IMR-90 (cell line): ENCODE measurements at regions not wholly inside any gene's neighbourhood (a gene's known extent, or its start where the extent isn't known, plus 50 kb on each side); places are given as distances from the start of the nearest gene placed in this dataset.

ENCODE experiments used
- ATAC-seq: fragments of 200-7000 bp; cut with Tn5 transposase; 2 replicates; pipeline ENCODE4 v1.9.1; 2020; ENCODE audit warnings: low read depth, mild to moderate bottlenecking, moderate library complexity
- BruUV-seq: library from RNA; stranded (reverse); fragments of 400-500 nt; replicated peaks from 2 replicates; lab custom pipeline; 2021; lab: Mats Ljungman, UMichigan
- CTCF ChIA-PET: fragments of 300-600 bp; formaldehyde crosslinking; extraction: SDS; loops from one replicate; lab custom pipeline; 2021; ENCODE audit warnings: antibody characterized with exemption; lab: Yijun Ruan, JAX
- POLR2A ChIA-PET: fragments of 300-600 bp; sonication (Branson Sonifier 250); formaldehyde crosslinking; loops from one replicate; lab custom pipeline; 2022; ENCODE audit warnings: antibody characterized with exemption; ENCODE audit not compliant: unreplicated experiment; lab: Charles Lee
- DNase-seq: peaks from one replicate; pipeline ENCODE4 v3.0.0; 2013
- H2AFZ ChIP-seq: replicated peaks from 2 replicates; pipeline ENCODE3; 2013; ENCODE audit warnings: low read length, mild to moderate bottlenecking; ENCODE audit not compliant: poor library complexity
- H2AK5ac ChIP-seq: 2 replicates; pipeline ENCODE4 v1.6.1; 2013; ENCODE audit warnings: low read depth, low read length, inconsistent platforms
- H2AK9ac ChIP-seq: replicated peaks from 2 replicates; pipeline ENCODE3; 2013; ENCODE audit warnings: mild to moderate bottlenecking, low read depth, low read length, moderate library complexity; ENCODE audit not compliant: poor library complexity
- H2BK120ac ChIP-seq: 2 replicates; pipeline ENCODE4 v1.6.1; 2013; ENCODE audit warnings: low read depth, low read length, inconsistent platforms
- H2BK15ac ChIP-seq: 3 replicates; pipeline ENCODE4 v1.6.1; 2013; ENCODE audit warnings: low read depth, low read length, inconsistent platforms
- H2BK20ac ChIP-seq: 2 replicates; pipeline ENCODE4 v1.6.1; 2013; ENCODE audit warnings: low read depth, mild to moderate bottlenecking, inconsistent platforms, low read length, moderate library complexity
- H2BK5ac ChIP-seq: 2 replicates; pipeline ENCODE4 v1.6.1; 2013; ENCODE audit warnings: mild to moderate bottlenecking, low read depth, low read length, inconsistent platforms; ENCODE audit not compliant: poor library complexity, severe bottlenecking
- H3K14ac ChIP-seq: replicated peaks from 2 replicates; pipeline ENCODE4 v1.6.1; 2013; ENCODE audit warnings: low read depth, low read length, inconsistent platforms
- H3K18ac ChIP-seq: 2 replicates; pipeline ENCODE4 v1.6.1; 2013; ENCODE audit warnings: low read depth, low read length, control low read depth
- H3K23ac ChIP-seq: 2 replicates; pipeline ENCODE4 v1.6.1; 2013; ENCODE audit warnings: low read depth, low read length, inconsistent platforms
- H3K27ac ChIP-seq: 2 replicates; pipeline ENCODE4 v1.5.1; 2013; ENCODE audit warnings: mild to moderate bottlenecking, control low read depth, low read length; ENCODE audit not compliant: insufficient read depth
- H3K27me3 ChIP-seq: 2 replicates; pipeline ENCODE4 v1.6.1; 2013; ENCODE audit warnings: low read length; ENCODE audit not compliant: control insufficient read depth, insufficient read depth
- H3K36me3 ChIP-seq: 2 replicates; pipeline ENCODE4 v1.6.1; 2013; ENCODE audit warnings: low read length, mixed read lengths; ENCODE audit not compliant: control insufficient read depth, insufficient read depth
- H3K4ac ChIP-seq: 2 replicates; pipeline ENCODE4 v1.6.1; 2013; ENCODE audit warnings: low read depth, low read length, inconsistent platforms
- H3K4me1 ChIP-seq: 2 replicates; pipeline ENCODE4 v1.6.1; 2013; ENCODE audit warnings: low read length, mixed read lengths; ENCODE audit not compliant: control insufficient read depth, insufficient read depth
- H3K4me2 ChIP-seq: 2 replicates; pipeline ENCODE4 v1.6.1; 2013; ENCODE audit warnings: low read depth, mild to moderate bottlenecking, control low read depth, low read length, moderate library complexity
- H3K4me3 ChIP-seq: 2 replicates; pipeline ENCODE4 v1.5.1; 2013; ENCODE audit warnings: low read depth, mild to moderate bottlenecking, control low read depth, low read length, moderate library complexity; ENCODE audit not compliant: insufficient read depth
- H3K56ac ChIP-seq: 2 replicates; pipeline ENCODE4 v1.6.1; 2013; ENCODE audit warnings: low read length, inconsistent platforms; ENCODE audit not compliant: insufficient read depth; ENCODE audit errors: extremely low read depth
- H3K79me1 ChIP-seq, 2 experiments: 2 replicates each; pipeline ENCODE4 v1.6.1; 2013; ENCODE audit warnings: low read length in 2 of 2, inconsistent platforms in 1 of 2, low read depth in 1 of 2
- H3K9ac ChIP-seq: 2 replicates; pipeline ENCODE4 v1.6.1; 2013; ENCODE audit warnings: low read depth, low read length, control low read depth
- H3K9me1 ChIP-seq: 2 replicates; pipeline ENCODE4 v1.6.1; 2013; ENCODE audit warnings: low read length, inconsistent platforms; ENCODE audit not compliant: insufficient read depth
- H3K9me3 ChIP-seq: 2 replicates; pipeline ENCODE4 v1.6.1; 2013; ENCODE audit warnings: low read length; ENCODE audit not compliant: control insufficient read depth, insufficient read depth
- H4K20me1 ChIP-seq: 2 replicates; pipeline ENCODE4 v1.6.1; 2013; ENCODE audit warnings: low read length, inconsistent platforms; ENCODE audit not compliant: insufficient read depth
- H4K5ac ChIP-seq: 2 replicates; pipeline ENCODE4 v1.6.1; 2013; ENCODE audit warnings: mild to moderate bottlenecking, low read depth, low read length, control low read depth
- H4K8ac ChIP-seq, 2 experiments: 2 replicates each; pipeline ENCODE4 v1.6.1; 2013; ENCODE audit warnings: low read depth in 2 of 2, low read length in 2 of 2, control low read depth in 1 of 2, inconsistent platforms in 1 of 2
- H4K91ac ChIP-seq: 2 replicates; pipeline ENCODE4 v1.6.1; 2013; ENCODE audit warnings: low read depth, low read length, inconsistent platforms; ENCODE audit not compliant: insufficient read depth
- CHD1 ChIP-seq: IDR thresholded peaks from 2 replicates; pipeline ENCODE4 v1.6.1; 2012; ENCODE audit warnings: low read depth, low read length, improper control_type of control experiment
- POLR2A ChIP-seq: IDR thresholded peaks from 2 replicates; pipeline ENCODE4 v1.6.1; 2012; ENCODE audit warnings: mild to moderate bottlenecking, low read depth, low read length
- RAD21 ChIP-seq: IDR thresholded peaks from 2 replicates; pipeline ENCODE4 v1.6.1; 2012; ENCODE audit warnings: low read length, improper control_type of control experiment
- RCOR1 ChIP-seq: IDR thresholded peaks from 2 replicates; pipeline ENCODE4 v1.6.1; 2012; ENCODE audit warnings: mild to moderate bottlenecking, low read length, improper control_type of control experiment; ENCODE audit not compliant: insufficient replicate concordance
- SMC3 ChIP-seq: fragments of 150-350 bp; IDR thresholded peaks from 2 replicates; pipeline ENCODE4 v1.6.1; 2016; ENCODE audit warnings: low read depth, mild to moderate bottlenecking, antibody characterized with exemption, low read length, moderate library complexity
- WGBS, 2 experiments: methylation state at CpG; one replicate each; pipeline versions ENCODE4 v1.1.5 to v1.1.7; 2013; ENCODE audit warnings: missing lambda C conversion rate in 2 of 2; ENCODE audit not compliant: insufficient read length in 1 of 2; ENCODE audit errors: extremely low coverage in 2 of 2; 5-methylcytosine and 5-hydroxymethylcytosine counted together
- dilution Hi-C: fragments of 300-500 bp; cut with HindIII; formaldehyde crosslinking; loops from one replicate; pipeline ENCODE4 v1.14.3; 2018; ENCODE audit warnings: low sequenced_read_pairs; ENCODE audit not compliant: unreplicated experiment
- in situ Hi-C: fragments of 300-500 bp; cut with MboI; formaldehyde crosslinking; loops from 3 replicates; pipeline ENCODE4 v1.14.3; 2019; ENCODE audit warnings: low sequenced_read_pairs, inconsistent platforms, mixed read lengths
- intact Hi-C: fragments of 100-400 bp; cut with micrococcal nuclease; formaldehyde crosslinking; loops from 2 replicates; pipeline ENCODE4 v1.10.0; 2022

DNA sequence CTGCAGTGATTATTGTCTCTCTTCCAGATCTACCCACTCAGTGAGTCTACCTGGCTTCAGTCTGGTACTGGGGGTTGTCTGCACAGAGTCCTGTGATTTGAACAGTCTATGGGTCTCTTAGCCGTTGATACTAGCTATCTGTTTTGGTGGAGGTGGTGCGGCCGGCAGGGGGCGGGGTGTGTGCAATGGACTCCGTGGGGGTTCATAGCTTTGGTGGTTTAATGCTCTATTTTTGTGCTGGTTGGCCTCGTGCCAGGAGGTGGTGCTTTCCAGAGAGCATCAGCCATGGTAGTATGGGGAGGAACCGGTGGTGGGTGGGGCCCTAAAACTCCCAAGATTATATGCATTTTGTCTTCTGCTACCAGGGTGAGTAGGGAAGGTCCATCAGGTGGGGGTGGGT is 1120.1 kb upstream of the FAM98A start:
- no peak overlapping the region for H3K27ac ChIP-seq
- no peaks in the 10 kb centered on the region for H3K36me3 ChIP-seq
- H2BK20ac ChIP-seq, result no peak overlapping the region
- ATAC-seq (no peak), DNase-seq (no peak)
- H3K56ac ChIP-seq, result no peak overlapping the region
- no TSS peak for BruUV-seq
- peaks cover 7% of the 10 kb centered on the region for H3K9me3 ChIP-seq
- H2AFZ ChIP-seq, result no peak overlapping the region
- H3K4me2 ChIP-seq, result no peak overlapping the region
- no peak overlapping the region for H3K23ac ChIP-seq
- intact Hi-C loops, result no loop called here
- POLR2A ChIA-PET, result no interaction called here
- in situ Hi-C loops, result no loop called here
- H4K5ac ChIP-seq, result no peak overlapping the region
- no peak overlapping the region for H2BK15ac ChIP-seq
- dilution Hi-C loops, result no loop called here
- CTCF ChIA-PET, result no interaction called here
- no peak overlapping the region for H3K4ac ChIP-seq
- no peak overlapping the region for H2BK5ac ChIP-seq
- no peak overlapping the region for H4K91ac ChIP-seq
- no peak overlapping the region for H2AK5ac ChIP-seq
- H4K20me1 ChIP-seq, result no peaks in the 10 kb centered on the region
- no peak overlapping the region for H4K8ac ChIP-seq
- H3K4me3 ChIP-seq, result no peak overlapping the region
- no peaks in the 10 kb centered on the region for H3K4me1 ChIP-seq
- no peaks in the 10 kb centered on the region for H3K79me1 ChIP-seq
- no peak overlapping the region for H3K18ac ChIP-seq
- 78% methylated on average over 5 of the region's 7 CpGs; no CpG with 5 or more reads in 1 of the 2 experiments for WGBS, 2 experiments
- H3K9ac ChIP-seq, result no peak overlapping the region
- no peak overlapping the region for H2BK120ac ChIP-seq
- H3K14ac ChIP-seq, result no peak overlapping the region
- H2AK9ac ChIP-seq, result no peak overlapping the region
- H3K27me3 ChIP-seq, result no peaks in the 10 kb centered on the region
- no peak for TF ChIP-seq SMC3
- TF ChIP-seq RCOR1, result no peak
- no peak for TF ChIP-seq CHD1
- TF ChIP-seq POLR2A, result no peak
- no peak for TF ChIP-seq RAD21
- no peaks in the 10 kb centered on the region for H3K9me1 ChIP-seq
